ENCODE measurements at regions not wholly inside any gene's neighbourhood (a gene's known extent, or its start where the extent isn't known, plus 50 kb on each side); places are given as distances from the start of the nearest gene placed in this dataset.

DNA sequence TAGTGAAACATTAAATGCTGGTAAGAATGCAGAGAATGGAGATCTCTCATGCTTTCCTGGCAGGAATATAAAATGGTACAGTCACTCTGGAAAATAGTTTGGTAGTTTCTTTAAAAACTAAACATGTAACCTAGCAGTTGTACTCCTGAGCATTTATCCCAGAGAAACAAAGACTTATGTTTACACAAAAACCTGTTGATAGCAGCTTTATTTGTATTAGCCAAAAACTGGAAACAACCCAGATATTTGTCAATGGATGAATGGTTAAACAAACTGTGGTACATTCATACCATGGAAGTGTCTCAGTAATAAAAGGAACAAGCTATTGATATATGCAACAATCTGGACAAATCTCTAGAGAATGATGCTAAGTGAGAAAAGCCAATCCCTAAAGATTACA, 81.7 kb upstream of the CTAGE1 start:
- TF ChIP-seq, protein P1, sequence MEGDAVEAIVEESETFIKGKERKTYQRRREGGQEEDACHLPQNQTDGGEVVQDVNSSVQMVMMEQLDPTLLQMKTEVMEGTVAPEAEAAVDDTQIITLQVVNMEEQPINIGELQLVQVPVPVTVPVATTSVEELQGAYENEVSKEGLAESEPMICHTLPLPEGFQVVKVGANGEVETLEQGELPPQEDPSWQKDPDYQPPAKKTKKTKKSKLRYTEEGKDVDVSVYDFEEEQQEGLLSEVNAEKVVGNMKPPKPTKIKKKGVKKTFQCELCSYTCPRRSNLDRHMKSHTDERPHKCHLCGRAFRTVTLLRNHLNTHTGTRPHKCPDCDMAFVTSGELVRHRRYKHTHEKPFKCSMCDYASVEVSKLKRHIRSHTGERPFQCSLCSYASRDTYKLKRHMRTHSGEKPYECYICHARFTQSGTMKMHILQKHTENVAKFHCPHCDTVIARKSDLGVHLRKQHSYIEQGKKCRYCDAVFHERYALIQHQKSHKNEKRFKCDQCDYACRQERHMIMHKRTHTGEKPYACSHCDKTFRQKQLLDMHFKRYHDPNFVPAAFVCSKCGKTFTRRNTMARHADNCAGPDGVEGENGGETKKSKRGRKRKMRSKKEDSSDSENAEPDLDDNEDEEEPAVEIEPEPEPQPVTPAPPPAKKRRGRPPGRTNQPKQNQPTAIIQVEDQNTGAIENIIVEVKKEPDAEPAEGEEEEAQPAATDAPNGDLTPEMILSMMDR (conservative IDR thresholded peaks at IDR 0.05; ENCODE audit: low read depth, low read length), result no peak
- no peak for TF ChIP-seq EZH2 (IDR thresholded peaks at IDR 0.05; ENCODE audit: borderline replicate concordance, low read depth, low read length, poor library complexity, severe bottlenecking)
